PC-9 (cell line): ENCODE measurements at regions not wholly inside any gene's neighbourhood (a gene's known extent, or its start where the extent isn't known, plus 50 kb on each side); places are given as distances from the start of the nearest gene placed in this dataset.

Experiments
- CTCF ChIP-seq: fragments of 200-600 bp; sonication (generic); conservative IDR thresholded peaks from 2 replicates; pipeline ENCODE4 v1.6.1; 2017; ENCODE audit warnings: mixed run types, antibody characterized with exemption, mild to moderate bottlenecking, moderate library complexity
- EZH2 ChIP-seq: fragments of 200-600 bp; sonication (generic); IDR thresholded peaks from 2 replicates; pipeline ENCODE4 v1.8.0; 2017; ENCODE audit warnings: antibody characterized with exemption, low read depth

- TF ChIP-seq CTCF (no peak), EZH2 (no peak)
Observed at GRCh38 chr4:175335331-175335730, 417.2 kb downstream of the ADAM29 start.
